ENCODE measurements at regions not wholly inside any gene's neighbourhood (a gene's known extent, or its start where the extent isn't known, plus 50 kb on each side); places are given as distances from the start of the nearest gene placed in this dataset.

- Histone ChIP-seq H3K27me3 (ENCODE audit: control insufficient read depth, insufficient read depth, low read length) (no peaks in the 10 kb centered on the region), H3K9me3 (ENCODE audit: control insufficient read depth, low read depth, low read length) (no peaks in the 10 kb centered on the region), H3K4me1 (ENCODE audit: control insufficient read depth, low read depth, low read length) (no peaks in the 10 kb centered on the region), H3K9ac (ENCODE audit: low read length) (no peak overlapping the region), H3K4me3 (ENCODE audit: low read length) (no peak overlapping the region), H3K36me3 (ENCODE audit: control insufficient read depth, low read depth, low read length) (no peaks in the 10 kb centered on the region), H3K27ac (ENCODE audit: low read length) (no peak overlapping the region)
Measured at GRCh38 chr3:98954242-98954641, 52.7 kb upstream of the DCBLD2 start.

- Histone ChIP-seq H3K4me1 (ENCODE audit: control insufficient read depth, low read depth, low read length) (no peaks in the 10 kb centered on the region), H3K9ac (ENCODE audit: low read length) (no peak overlapping the region), H3K27ac (ENCODE audit: low read length) (no peak overlapping the region), H3K27me3 (ENCODE audit: control insufficient read depth, insufficient read depth, low read length) (no peaks in the 10 kb centered on the region), H3K9me3 (ENCODE audit: control insufficient read depth, low read depth, low read length) (no peaks in the 10 kb centered on the region), H3K4me3 (ENCODE audit: low read length) (no peak overlapping the region), H3K36me3 (ENCODE audit: control insufficient read depth, low read depth, low read length) (no peaks in the 10 kb centered on the region)
Measured at GRCh38 chr3:98952404-98952803, 50.9 kb upstream of the DCBLD2 start.

Data from iPS-18a (cell line).